ENCODE measurements at regions not wholly inside any gene's neighbourhood (a gene's known extent, or its start where the extent isn't known, plus 50 kb on each side); places are given as distances from the start of the nearest gene placed in this dataset.
"Not testable (repeated sequence)": the region's sequence is repeated elsewhere in the genome, so short reads cannot be mapped to it uniquely, and the experiment has no call there.

DNA sequence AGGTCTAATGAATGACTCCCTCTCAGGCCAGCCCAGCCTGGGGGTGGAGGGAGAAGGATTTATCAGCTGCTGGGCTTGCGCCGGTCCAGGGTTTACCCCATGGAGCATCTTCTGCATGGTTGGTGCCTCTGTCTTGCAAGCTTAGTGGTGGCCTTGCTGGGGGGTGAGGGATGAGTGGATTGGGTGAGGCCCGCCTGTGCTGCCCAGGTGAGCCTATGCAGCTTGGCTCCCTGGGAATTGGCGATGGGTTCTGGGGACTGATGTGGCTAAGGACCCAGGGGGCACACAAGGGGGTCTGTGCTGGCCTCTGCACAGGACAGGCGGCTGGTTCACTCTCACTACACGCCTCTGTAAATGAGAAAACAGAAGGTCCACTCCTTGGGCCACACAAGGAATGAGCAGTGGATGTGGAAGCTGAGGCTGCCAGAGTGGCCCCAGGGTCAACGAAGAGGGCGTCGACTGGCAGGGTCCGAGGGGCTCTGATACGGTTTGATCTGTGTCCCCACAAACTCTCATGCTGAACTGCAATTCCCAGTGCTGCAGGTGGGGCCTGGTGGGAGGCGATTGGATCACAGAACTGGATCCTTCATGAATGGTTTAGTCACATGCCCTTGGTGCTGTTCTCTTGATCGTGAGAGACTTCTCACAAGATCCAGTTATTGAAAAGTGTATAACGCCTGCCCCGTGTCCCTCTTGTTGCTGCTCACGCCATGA is 151.6 kb upstream of the HDAC4 start:
- Histone ChIP-seq H3K9ac (ENCODE audit: low read depth, low read length) (no peak overlapping the region), H3K9me3 (ENCODE audit: insufficient read depth, low read depth, low read length) (no peaks in the 10 kb centered on the region), H3K36me3 (ENCODE audit: insufficient read depth, low read length) (no peaks in the 10 kb centered on the region), H3K4me1 (ENCODE audit: insufficient read depth, low read length) (no peaks in the 10 kb centered on the region), H3K4me3 (ENCODE audit: low read length) (no peak overlapping the region), H3K27ac (ENCODE audit: low read depth, low read length) (no peak overlapping the region), H3K27me3 (ENCODE audit: insufficient read depth, low read length) (no peaks in the 10 kb centered on the region)
- 83% methylated on average over 16 of the region's 16 CpGs for WGBS

DNA sequence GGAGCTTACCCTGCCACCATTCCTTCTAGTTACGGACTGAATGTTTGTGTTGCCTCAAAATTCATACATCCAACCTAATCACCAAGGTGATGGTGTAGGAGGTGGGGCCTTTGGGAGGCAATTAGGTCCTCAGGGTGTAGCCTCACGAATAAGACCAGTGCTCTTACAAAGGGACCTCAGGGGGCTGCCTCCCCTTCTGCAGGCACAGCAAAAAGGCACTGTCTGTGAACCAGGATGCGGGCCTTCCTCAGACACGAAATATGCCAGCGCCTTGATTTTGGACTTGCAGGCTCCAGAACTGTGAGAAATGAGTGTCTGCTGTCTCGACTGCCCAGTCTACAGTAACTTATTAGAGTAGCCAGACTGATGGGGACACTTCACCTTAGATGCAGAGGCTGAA is 150.4 kb upstream of the HDAC4 start:
- Histone ChIP-seq H3K4me3 (ENCODE audit: low read length) (no peak overlapping the region), H3K27me3 (ENCODE audit: insufficient read depth, low read length) (no peaks in the 10 kb centered on the region), H3K4me1 (ENCODE audit: insufficient read depth, low read length) (no peaks in the 10 kb centered on the region), H3K36me3 (ENCODE audit: insufficient read depth, low read length) (no peaks in the 10 kb centered on the region), H3K27ac (ENCODE audit: low read depth, low read length) (no peak overlapping the region), H3K9me3 (ENCODE audit: insufficient read depth, low read depth, low read length) (no peaks in the 10 kb centered on the region), H3K9ac (ENCODE audit: low read depth, low read length) (no peak overlapping the region)
- WGBS: 95% methylated on average over 5 of the region's 6 CpGs

DNA sequence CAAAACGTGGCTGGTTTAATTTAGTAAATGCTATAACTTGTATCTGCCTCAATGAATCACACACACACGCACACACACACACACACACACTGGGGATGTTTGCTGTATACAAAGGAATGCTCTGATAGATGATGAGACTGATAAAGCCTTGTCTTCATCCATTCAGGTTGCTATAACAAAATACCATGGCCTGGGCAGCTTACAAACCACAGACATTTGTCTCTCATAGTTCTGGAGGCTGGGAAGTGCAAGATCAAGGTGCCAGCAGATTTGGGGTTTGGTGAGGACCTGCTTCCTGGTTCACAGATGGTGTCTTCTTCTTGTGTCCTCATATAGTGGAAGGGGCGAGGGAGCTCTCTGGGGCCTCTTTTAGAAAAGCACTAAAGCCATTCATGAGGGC is 149.5 kb upstream of the HDAC4 start:
- no peak overlapping the region for H3K4me3 ChIP-seq (ENCODE audit: low read length)
- H3K4me1 ChIP-seq (ENCODE audit: insufficient read depth, low read length): no peaks in the 10 kb centered on the region
- no peak overlapping the region for H3K27ac ChIP-seq (ENCODE audit: low read depth, low read length)
- WGBS: 100% methylated on average over 1 of the region's 3 CpGs
- H3K9ac ChIP-seq (ENCODE audit: low read depth, low read length): no peak overlapping the region
- H3K9me3 ChIP-seq (ENCODE audit: insufficient read depth, low read depth, low read length): no peaks in the 10 kb centered on the region
- no peaks in the 10 kb centered on the region for H3K36me3 ChIP-seq (ENCODE audit: insufficient read depth, low read length)
- H3K27me3 ChIP-seq (ENCODE audit: insufficient read depth, low read length): no peaks in the 10 kb centered on the region

DNA sequence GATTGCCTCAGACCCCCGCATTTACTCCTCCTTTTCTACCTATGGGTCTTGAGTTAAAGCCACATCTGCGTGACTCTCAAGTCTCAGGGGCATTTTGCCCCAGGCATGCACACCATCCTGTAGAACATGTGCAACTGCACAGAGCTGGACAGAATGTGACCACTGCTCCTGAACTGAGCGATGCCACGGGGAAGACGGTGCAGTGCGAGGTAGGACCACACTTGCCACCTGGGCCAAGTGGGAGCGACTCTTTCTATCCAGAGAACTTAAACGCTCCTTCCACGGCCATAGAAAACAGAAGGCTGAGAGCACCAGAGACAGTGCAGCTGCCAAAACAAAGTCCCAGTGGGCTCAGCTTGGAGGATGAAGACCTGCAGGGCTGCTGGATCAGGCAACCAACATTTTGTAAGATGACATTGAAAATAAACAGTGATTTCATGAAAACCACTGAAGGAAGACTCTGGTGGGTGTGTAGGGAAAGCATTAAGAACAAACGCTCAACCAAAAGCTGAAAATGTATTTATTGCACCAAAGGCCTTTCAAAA is 149.0 kb upstream of the HDAC4 start:
- WGBS: 95% methylated on average over 10 of the region's 10 CpGs
- Histone ChIP-seq H3K9ac (ENCODE audit: low read depth, low read length) (no peak overlapping the region), H3K9me3 (ENCODE audit: insufficient read depth, low read depth, low read length) (no peaks in the 10 kb centered on the region), H3K4me3 (ENCODE audit: low read length) (no peak overlapping the region), H3K27ac (ENCODE audit: low read depth, low read length) (no peak overlapping the region), H3K4me1 (ENCODE audit: insufficient read depth, low read length) (no peaks in the 10 kb centered on the region), H3K36me3 (ENCODE audit: insufficient read depth, low read length) (no peaks in the 10 kb centered on the region), H3K27me3 (ENCODE audit: insufficient read depth, low read length) (no peaks in the 10 kb centered on the region)

DNA sequence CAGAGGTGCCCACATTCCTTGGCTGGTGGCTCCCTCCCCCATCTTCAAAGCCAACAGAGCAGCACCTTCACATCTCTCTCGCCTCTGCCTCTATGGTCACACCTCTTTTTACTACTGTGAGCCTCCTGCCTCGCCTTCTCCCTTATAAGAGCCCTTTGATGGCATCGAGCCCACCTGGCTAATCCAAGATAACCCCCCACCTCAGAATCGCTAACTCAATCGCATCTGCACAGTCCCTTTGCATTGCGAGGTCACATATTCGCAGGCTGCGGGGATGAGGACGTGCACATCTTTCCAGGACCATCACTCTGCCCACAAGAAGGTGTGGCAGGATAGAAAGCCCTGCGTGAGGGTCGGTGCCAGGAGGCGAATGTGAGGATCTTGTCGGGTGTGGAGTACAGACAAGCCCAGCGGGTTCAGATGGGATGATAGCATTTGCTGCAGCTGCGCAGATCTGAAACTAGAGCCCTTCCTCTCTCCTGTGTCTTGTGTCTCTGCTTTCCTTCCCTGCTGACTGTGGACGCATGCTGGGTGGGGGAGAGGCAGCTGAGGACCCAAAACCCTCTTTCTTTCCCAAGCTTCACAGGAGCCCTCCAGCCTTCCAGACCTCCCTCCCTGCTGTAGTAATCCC is 148.3 kb upstream of the HDAC4 start:
- Histone ChIP-seq H3K27me3 (ENCODE audit: insufficient read depth, low read length) (no peaks in the 10 kb centered on the region), H3K9me3 (ENCODE audit: insufficient read depth, low read depth, low read length) (no peaks in the 10 kb centered on the region), H3K4me1 (ENCODE audit: insufficient read depth, low read length) (no peaks in the 10 kb centered on the region), H3K27ac (ENCODE audit: low read depth, low read length) (no peak overlapping the region), H3K9ac (ENCODE audit: low read depth, low read length) (no peak overlapping the region), H3K4me3 (ENCODE audit: low read length) (no peak overlapping the region), H3K36me3 (ENCODE audit: insufficient read depth, low read length) (no peaks in the 10 kb centered on the region)
- WGBS: 94% methylated on average over 16 of the region's 16 CpGs

DNA sequence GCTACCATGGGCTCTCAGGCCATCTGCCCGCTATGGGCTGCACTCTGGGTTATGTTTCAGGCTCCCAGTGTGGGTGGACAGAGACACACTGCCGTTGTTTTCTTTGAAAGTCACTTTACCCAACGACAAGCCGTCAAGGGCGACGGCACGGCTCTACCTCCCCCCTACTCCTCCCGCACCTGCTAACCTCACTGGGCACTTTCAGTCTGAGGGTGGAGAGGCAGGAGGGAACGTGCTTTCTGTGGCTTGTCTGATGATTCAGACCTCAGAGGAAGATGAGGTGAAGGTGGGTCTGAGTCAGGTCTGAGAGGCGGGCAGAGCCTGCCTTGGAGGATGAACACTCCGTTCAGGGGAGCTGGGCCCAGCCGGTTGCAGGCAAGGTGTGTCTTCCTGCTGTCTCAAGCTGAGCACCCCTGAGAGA is 147.6 kb upstream of the HDAC4 start:
- Histone ChIP-seq H3K4me1 (ENCODE audit: insufficient read depth, low read length) (no peaks in the 10 kb centered on the region), H3K36me3 (ENCODE audit: insufficient read depth, low read length) (no peaks in the 10 kb centered on the region), H3K27me3 (ENCODE audit: insufficient read depth, low read length) (no peaks in the 10 kb centered on the region), H3K9me3 (ENCODE audit: insufficient read depth, low read depth, low read length) (no peaks in the 10 kb centered on the region), H3K27ac (ENCODE audit: low read depth, low read length) (no peak overlapping the region), H3K9ac (ENCODE audit: low read depth, low read length) (no peak overlapping the region), H3K4me3 (ENCODE audit: low read length) (no peak overlapping the region)
- 94% methylated on average over 12 of the region's 12 CpGs for WGBS

DNA sequence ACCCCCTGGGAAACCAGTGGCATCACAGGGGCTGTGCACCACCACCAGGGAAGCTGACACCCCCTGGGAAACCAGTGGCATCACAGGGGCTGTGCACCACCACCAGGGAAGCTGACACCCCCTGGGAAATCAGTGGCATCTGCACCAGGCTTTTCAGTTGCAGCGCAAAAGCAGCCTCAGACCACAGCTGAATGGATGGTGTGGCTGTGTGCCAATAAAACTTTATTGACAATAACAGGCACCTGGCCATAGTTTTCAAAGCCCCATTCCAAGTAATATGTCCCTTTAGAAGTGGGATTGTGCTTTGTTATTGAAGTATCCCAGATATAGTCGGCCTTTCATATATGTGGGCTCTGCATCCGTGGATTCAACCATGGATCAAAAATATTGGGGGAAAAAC is 146.3 kb upstream of the HDAC4 start:
- not testable (repeated sequence) for H3K4me3 ChIP-seq (ENCODE audit: low read length); H3K36me3 ChIP-seq (ENCODE audit: insufficient read depth, low read length); H3K27ac ChIP-seq (ENCODE audit: low read depth, low read length); H3K9me3 ChIP-seq (ENCODE audit: insufficient read depth, low read depth, low read length); H3K27me3 ChIP-seq (ENCODE audit: insufficient read depth, low read length); H3K4me1 ChIP-seq (ENCODE audit: insufficient read depth, low read length); H3K9ac ChIP-seq (ENCODE audit: low read depth, low read length)
- 100% methylated on average over 1 of the region's 3 CpGs for WGBS

DNA sequence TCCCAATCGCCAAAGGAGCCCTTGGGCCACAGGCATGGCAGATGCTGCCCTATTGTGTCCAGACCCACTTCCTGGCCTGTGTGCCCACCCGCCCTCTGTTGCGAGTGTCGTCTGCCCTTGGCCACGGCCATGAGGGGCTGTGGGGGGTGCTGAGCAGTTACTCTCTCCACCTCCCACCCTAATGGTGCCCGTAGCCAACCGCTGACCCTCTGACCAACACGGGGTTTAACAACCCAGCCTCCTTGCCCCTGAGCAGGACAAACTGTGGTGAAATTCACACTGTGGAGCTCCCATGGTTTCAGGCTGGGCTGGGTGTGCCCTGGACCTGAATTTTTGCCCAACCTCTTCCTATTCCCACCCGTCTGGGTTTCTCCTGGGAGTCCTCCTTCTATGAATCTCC is 145.7 kb upstream of the HDAC4 start:
- Histone ChIP-seq H3K27ac (ENCODE audit: low read depth, low read length) (no peak overlapping the region), H3K9me3 (ENCODE audit: insufficient read depth, low read depth, low read length) (no peaks in the 10 kb centered on the region), H3K4me1 (ENCODE audit: insufficient read depth, low read length) (no peaks in the 10 kb centered on the region), H3K9ac (ENCODE audit: low read depth, low read length) (no peak overlapping the region), H3K4me3 (ENCODE audit: low read length) (no peak overlapping the region), H3K27me3 (ENCODE audit: insufficient read depth, low read length) (no peaks in the 10 kb centered on the region), H3K36me3 (ENCODE audit: insufficient read depth, low read length) (no peaks in the 10 kb centered on the region)
- WGBS: 94% methylated on average over 9 of the region's 9 CpGs

DNA sequence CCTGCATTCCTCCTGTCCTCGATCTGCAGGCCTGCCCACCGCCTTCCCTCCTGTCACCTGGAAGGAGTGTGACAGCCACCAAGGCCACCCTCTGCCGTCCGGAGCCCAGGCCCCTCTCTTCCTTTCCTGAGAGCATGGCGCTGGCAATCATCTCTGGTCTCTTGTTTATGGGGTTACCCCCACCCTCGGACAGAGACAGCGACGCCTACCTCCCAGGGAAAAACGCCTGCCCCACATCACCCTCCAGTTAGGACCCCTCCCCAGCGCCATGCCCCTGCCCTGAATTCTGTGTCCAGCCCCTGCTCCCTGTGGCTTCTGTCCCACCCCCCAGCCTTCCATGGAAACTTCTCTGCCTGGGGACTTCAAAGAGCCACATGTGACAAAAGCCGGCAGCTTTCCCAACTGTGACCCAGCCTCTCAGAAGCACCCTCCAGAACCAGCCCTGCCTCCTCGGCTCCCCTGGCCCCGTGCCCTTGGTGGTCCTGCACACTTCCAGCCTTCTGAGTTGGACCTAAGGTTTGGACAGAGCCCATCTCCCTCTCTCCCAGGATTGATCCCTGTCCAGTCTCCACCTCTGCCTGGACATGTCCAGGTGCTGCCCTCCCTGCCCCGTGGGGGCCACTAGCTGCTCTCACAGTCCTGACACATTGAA is 145.0 kb upstream of the HDAC4 start:
- Histone ChIP-seq H3K36me3 (ENCODE audit: insufficient read depth, low read length) (no peaks in the 10 kb centered on the region), H3K27me3 (ENCODE audit: insufficient read depth, low read length) (no peaks in the 10 kb centered on the region), H3K9me3 (ENCODE audit: insufficient read depth, low read depth, low read length) (no peaks in the 10 kb centered on the region), H3K4me3 (ENCODE audit: low read length) (no peak overlapping the region), H3K27ac (ENCODE audit: low read depth, low read length) (no peak overlapping the region), H3K9ac (ENCODE audit: low read depth, low read length) (no peak overlapping the region), H3K4me1 (ENCODE audit: insufficient read depth, low read length) (no peaks in the 10 kb centered on the region)
- 91% methylated on average over 14 of the region's 14 CpGs for WGBS

DNA sequence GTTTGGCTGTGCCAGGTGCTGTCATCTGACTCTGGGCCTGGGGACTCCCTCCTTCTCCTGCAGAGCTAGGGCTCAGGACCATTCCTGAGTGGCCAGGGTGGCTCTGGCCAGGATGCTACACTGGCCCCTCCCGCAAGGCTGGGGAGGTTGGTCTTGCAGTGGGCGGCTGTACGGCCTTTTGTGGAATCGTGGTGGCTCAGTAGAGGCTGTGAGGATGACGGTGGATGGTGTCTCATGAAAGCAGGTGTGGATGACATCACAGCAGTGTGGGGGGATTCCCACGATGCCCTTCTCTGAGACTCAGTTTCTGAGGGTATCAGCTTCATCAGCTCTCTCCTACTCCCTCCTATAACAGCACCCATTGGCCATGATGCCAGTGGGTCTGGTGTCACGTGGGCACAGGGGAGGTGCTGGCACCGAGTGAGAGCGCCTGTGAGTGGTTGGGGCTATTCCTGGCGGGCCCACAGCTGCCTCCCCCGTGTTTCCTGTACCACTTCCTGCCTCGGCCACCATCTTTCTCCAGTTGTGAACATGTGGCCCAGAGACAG is 144.2 kb upstream of the HDAC4 start:
- Histone ChIP-seq H3K9me3 (ENCODE audit: insufficient read depth, low read depth, low read length) (no peaks in the 10 kb centered on the region), H3K36me3 (ENCODE audit: insufficient read depth, low read length) (no peaks in the 10 kb centered on the region), H3K4me1 (ENCODE audit: insufficient read depth, low read length) (no peaks in the 10 kb centered on the region), H3K9ac (ENCODE audit: low read depth, low read length) (no peak overlapping the region), H3K4me3 (ENCODE audit: low read length) (no peak overlapping the region), H3K27me3 (ENCODE audit: insufficient read depth, low read length) (no peaks in the 10 kb centered on the region), H3K27ac (ENCODE audit: low read depth, low read length) (no peak overlapping the region)
- WGBS: 95% methylated on average over 12 of the region's 12 CpGs

Data from HUES64 (cell line).